ENCODE measurements at regions not wholly inside any gene's neighbourhood (a gene's known extent, or its start where the extent isn't known, plus 50 kb on each side); places are given as distances from the start of the nearest gene placed in this dataset.

GRCh38 chr5:60526336-60526875 is 173.6 kb downstream of the DEPDC1B start:
- TF ChIP-seq, protein P1, sequence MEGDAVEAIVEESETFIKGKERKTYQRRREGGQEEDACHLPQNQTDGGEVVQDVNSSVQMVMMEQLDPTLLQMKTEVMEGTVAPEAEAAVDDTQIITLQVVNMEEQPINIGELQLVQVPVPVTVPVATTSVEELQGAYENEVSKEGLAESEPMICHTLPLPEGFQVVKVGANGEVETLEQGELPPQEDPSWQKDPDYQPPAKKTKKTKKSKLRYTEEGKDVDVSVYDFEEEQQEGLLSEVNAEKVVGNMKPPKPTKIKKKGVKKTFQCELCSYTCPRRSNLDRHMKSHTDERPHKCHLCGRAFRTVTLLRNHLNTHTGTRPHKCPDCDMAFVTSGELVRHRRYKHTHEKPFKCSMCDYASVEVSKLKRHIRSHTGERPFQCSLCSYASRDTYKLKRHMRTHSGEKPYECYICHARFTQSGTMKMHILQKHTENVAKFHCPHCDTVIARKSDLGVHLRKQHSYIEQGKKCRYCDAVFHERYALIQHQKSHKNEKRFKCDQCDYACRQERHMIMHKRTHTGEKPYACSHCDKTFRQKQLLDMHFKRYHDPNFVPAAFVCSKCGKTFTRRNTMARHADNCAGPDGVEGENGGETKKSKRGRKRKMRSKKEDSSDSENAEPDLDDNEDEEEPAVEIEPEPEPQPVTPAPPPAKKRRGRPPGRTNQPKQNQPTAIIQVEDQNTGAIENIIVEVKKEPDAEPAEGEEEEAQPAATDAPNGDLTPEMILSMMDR (IDR thresholded peaks at IDR 0.05; ENCODE audit: poor library complexity), result no peak
- no peak for TF ChIP-seq EZH2phosphoT487 (IDR thresholded peaks at IDR 0.05; ENCODE audit: low read depth, severe bottlenecking, unreplicated experiment)
